ENCODE measurements at regions not wholly inside any gene's neighbourhood (a gene's known extent, or its start where the extent isn't known, plus 50 kb on each side); places are given as distances from the start of the nearest gene placed in this dataset.

GRCh38 chr2:187167491-187167890 lies 280.6 kb downstream of the CALCRL start:
- TF ChIP-seq, protein P1, sequence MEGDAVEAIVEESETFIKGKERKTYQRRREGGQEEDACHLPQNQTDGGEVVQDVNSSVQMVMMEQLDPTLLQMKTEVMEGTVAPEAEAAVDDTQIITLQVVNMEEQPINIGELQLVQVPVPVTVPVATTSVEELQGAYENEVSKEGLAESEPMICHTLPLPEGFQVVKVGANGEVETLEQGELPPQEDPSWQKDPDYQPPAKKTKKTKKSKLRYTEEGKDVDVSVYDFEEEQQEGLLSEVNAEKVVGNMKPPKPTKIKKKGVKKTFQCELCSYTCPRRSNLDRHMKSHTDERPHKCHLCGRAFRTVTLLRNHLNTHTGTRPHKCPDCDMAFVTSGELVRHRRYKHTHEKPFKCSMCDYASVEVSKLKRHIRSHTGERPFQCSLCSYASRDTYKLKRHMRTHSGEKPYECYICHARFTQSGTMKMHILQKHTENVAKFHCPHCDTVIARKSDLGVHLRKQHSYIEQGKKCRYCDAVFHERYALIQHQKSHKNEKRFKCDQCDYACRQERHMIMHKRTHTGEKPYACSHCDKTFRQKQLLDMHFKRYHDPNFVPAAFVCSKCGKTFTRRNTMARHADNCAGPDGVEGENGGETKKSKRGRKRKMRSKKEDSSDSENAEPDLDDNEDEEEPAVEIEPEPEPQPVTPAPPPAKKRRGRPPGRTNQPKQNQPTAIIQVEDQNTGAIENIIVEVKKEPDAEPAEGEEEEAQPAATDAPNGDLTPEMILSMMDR (IDR thresholded peaks at IDR 0.05): no peak
- TF ChIP-seq POLR2AphosphoS5 (IDR thresholded peaks at IDR 0.05): no peak
